Femur (tissue), 1 donor: ENCODE measurements at regions not wholly inside any gene's neighbourhood (a gene's known extent, or its start where the extent isn't known, plus 50 kb on each side); places are given as distances from the start of the nearest gene placed in this dataset.
"Not testable (repeated sequence)": the region's sequence is repeated elsewhere in the genome, so short reads cannot be mapped to it uniquely, and the experiment has no call there.

Experiments
- DNase-seq: peaks from one replicate; pipeline ENCODE4 v3.0.0-alpha.2; 2017

DNA sequence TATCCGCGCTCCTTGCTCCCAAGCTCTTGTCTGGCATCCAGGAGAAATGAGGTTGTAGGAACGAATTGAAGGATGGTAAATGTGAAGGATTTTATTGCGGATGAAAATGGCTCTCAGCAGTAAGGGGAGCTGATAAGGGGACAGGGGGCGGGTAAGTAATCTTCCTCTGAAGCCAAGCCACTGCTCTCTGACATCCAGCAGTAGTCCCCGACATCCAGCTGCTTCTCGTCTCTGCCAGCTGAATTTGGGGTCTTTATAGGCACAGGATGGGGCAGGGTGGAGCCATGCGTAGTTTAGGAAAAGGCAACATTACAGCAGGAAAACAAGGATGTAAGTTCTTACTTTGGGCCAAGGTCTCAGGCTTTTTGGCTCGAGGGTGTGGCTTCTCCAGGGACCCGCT, 1370.1 kb upstream of the RAG2 start:
- no peak for DNase-seq

DNA sequence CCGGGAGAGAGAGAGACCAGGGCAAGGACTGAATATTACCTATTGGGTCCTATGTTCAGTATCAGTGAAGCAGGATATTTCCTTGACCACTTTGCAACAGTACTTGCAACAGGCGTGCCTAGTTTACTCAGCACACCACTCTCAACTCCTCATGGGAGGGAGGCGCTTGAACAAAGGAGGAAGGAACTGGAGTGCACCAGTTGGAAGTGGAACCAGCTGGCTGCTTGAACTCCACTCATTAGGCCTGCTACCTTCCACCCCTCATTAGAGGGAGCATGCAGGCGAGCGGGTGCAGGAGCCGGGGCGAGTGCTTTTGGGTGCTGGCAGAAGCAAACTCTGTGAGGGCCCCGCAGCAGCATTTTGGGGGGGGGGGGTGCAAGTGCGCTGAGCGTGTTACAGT, 1369.6 kb upstream of the RAG2 start:
- no peak for DNase-seq

DNA sequence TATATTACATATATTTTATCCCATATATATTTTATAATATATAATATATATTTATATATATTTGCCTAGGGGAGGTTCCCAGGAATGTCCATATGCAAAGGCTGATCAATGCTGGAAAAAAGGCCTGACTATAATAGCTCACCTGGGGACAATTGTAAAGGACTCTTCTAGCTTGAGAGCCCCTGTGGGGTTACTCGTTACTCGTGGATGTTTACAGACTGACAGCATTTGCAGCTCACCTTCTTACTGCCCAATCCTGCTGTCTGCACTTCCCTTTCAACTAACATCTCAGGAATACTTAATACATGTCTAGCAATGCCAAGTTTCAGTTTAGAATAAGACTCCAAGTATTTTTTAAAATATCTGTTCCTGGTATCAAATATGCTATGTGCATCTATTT, 1365.4 kb upstream of the RAG2 start:
- no peak for DNase-seq

DNA sequence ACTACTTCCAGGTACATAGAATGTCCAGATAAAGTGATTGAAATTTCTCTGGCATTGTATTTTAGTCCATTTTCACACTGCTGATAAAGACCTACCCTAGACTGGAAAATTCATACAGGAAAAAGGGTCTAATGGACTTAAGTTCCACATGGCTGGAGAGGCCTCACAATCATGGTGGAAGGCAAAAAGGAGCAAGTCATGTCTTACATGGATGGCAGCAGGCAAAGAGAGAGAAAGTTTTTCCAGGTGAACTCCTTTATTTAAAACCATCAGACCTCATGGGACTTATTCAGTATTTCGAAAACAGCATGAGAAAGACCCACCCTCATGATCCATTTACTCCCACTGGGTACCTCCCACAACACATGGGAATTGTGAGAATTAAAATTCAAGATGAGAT, 1359.7 kb upstream of the RAG2 start:
- no peak for DNase-seq

DNA sequence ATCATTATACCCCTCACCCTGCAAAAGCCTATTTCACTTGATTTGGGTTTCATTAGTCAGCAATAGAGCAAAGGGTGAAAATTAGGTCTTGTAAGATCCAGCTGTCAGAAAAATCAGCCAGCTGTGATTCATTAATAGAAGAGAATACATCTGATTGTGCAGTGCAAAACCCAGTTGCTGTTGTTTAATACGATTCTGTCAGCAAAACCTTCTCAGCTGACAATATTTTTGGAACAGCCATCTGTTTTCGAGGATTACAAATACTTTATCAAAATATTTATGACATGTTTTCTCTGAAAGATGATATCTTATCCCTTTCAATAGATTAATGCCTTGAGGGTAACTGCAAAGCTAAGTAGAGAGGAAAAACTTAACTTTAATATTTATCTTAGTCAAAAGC, 1354.0 kb upstream of the RAG2 start:
- no peak for DNase-seq

DNA sequence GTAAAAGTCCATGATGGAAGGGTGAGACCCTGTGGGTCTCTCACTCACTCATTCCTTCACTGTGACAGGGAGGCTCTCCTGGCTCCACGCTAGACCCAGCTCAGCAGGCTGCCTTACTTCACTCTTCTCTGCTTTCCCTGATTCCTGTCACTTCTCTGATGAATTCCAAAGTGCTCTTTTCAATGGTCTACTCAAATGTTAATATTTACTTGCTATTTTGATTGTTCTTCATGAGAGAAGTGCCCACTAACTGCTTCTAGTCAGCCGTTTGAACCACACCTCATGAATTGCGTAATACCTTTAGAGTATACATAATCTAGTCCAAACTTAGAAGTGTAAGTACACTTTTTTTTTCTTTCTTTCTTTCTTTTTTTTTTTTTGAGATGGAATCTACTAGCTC, 1350.2 kb upstream of the RAG2 start:
- DNase-seq = no peak

DNA sequence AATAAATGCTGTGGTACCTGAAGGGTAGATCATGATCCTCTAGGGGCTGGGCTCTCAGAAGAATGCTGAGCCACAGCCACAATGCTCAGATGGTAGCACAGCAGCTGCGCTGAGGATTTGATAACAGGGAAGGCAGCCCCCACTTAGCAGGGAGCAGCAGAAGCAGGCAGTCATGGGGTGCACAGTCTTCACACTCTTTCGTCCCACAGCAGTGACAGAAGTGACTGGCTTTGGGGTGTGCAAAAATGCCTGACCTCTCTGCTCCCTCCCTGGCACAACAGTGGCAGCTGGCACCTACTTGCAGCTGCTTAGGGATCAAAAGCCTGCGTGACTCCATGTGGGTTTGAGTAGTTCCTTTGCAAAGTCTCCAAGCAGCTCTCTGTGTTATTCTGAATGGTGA, 1349.8 kb upstream of the RAG2 start:
- peak; percentile 23 for DNase-seq

DNA sequence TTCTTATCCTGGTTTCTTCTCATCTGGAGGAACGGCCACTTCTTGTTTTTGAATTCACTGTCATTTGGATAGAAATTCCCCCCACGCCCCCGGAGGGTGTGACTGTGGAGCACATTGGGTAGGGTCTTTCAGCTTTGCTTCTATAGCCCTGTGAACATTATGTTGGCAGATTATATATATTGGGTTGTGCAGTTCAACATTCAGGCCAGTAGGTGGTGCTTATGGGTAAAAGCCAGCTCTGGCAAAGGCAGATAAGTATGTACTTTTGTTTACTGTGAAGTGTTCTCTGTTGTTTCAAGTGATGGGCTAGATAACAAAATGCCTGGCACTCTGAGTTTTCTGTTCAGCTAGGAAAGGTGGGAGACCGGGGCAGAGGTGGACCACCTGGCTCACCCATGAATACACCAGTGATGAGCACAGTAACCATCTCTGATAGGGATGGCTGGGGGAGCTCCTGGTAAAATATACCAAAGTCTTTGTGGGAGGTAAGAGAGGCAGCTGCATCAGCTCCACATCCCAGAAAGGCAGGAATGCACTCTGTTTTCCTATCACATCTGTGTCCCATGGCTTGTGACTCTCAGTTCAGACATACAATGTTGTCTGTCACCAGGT, 1348.2 kb upstream of the RAG2 start:
- no peak for DNase-seq

DNA sequence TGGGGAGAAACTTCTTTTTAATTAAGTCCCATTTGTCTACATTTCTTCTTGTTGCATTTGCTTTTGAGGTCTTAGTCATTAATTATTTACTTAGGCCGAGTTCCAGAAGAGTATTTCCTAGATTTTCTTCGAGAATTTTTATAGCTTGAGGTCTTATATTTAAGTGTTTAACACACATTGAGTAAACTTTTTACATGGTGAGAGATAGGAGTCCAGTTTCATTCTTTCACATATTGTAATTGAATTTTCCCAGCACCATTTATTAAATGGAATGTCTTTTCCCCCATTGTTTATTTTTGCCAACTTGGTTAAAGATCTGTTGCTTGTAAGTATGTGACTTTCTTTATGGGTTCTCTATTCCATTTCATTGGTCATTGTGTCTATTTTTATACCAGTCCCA, 1344.0 kb upstream of the RAG2 start:
- no peak for DNase-seq

DNA sequence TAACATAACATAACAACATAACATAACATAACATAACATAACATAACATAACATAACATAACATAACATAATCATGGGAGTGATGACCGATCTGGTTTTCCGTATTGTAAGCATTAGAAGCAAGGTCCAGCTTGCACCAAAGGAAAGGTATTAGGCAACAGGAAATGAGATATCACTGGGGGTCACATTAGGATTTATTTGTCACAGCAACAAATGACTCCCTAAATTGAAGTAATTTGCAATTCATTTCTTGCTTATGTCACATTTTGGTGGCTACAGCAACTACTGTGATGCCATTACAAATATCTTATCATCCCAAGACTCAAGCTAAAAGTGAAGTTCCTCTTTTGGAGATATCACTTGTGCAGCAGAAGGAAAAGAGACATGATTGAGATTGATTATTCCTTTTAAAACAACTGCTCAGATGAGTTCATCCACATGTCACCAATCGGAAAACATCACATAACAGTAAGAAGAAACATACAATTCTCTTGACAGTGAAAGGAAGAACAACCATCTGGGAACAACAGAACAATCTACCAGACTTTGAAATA, 1331.1 kb upstream of the RAG2 start:
- no peak for DNase-seq

DNA sequence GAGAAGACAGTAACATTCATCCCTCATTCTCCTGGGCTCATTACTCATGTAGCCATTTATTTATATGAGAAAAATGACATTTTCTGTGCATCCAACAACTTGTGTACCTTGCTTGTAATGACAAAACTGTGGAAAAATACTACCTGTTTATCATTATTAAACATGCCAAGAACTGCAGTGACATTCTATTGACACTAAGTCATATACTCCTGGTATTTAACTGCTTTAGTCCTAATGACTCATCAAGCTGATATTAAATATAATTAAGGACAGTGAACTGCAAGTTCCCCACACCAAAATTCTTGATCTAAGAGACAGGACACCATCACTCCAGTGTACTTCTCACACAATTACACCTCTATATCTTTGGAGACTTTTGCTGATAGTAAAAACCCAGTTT, 1328.7 kb upstream of the RAG2 start:
- DNase-seq = no peak

DNA sequence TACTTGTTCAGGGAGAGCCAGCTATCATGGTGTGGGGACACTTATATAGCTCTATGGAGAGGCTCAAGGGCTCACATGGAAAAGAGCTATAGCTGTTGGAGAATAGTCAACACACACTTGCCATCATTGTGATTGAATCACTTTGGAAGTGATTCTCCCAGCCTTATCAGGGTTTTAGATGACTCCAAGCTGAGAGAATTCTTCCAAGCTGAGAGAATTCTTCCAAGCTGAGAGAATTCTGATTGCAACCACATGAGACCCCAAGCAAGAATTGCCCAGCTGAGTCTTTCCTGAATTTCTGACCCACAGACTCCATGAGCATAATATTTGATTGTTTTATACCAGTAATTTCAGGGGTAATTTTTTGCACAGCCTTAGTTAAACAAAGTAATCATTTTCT, 1318.3 kb upstream of the RAG2 start:
- DNase-seq = no peak

DNA sequence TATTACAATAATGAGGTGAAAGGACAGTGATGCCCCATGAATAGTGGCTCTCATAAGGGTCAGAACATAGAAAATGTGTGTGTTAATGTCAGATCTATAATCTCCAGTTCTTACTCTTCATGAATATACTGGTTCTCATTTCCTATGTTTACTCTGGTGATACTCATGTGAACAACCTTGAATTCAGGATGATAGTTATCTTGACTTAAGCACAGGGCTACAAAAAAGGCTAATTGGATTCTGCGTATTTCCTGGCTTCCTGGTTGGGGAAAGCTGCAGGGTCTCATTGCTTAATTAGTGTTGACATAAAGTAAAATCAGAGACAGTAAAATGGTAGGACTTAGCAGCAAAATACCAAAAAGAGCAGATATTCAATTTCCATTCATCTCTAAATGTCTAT, 1316.8 kb upstream of the RAG2 start:
- DNase-seq = no peak

DNA sequence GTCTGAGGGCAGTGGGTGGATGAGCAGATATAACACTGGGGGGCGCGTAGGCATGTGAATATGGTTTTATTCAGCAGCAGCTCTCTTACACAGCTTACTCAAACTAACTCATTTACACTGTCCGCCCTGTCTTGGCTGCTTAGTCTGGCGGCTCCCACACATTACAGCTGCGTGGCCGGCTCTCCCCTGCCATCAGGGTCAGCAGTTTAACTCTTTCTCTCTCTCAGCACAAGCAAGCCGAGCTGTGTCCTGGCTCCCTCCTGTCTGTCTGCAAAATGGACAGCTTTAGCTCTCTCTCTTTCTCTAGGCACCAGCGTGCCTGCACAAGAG, 1310.1 kb upstream of the RAG2 start:
- DNase-seq = no peak

DNA sequence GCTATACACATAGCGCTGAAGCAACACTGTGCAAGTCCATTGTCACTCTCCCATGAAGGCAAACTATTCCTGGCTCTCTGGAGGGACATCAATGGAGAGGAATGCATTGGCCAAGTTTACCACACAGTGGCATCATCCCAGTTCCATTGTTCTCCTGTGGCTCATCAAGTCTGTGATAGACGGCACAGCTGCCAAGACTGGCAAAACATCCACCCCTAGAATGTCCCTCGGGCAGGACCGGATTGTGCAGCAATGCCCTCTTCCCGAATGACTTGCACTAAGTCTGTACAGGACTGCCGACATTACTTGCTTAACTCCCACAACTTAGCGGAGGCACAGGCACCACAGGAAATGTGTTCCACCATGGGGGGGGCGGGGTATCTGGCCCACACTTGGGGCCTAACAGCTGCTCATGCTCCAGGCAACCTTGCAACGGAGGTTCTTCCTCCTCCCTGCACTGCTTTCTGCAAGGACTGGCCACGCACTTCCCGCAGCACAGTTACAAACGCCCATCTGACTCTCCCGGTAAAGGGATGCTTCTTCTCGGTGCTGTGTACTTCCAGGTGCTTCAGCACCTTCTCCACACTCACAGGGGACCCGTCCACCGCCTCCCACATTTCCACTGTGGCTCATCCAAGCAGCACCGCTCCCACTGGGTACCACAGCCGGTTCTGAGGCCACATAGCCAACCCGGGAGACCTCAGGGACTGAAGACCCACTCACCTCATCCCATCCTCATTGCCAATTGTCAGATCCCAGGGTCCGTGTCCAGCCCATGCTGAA, 1309.6 kb upstream of the RAG2 start:
- no peak for DNase-seq

DNA sequence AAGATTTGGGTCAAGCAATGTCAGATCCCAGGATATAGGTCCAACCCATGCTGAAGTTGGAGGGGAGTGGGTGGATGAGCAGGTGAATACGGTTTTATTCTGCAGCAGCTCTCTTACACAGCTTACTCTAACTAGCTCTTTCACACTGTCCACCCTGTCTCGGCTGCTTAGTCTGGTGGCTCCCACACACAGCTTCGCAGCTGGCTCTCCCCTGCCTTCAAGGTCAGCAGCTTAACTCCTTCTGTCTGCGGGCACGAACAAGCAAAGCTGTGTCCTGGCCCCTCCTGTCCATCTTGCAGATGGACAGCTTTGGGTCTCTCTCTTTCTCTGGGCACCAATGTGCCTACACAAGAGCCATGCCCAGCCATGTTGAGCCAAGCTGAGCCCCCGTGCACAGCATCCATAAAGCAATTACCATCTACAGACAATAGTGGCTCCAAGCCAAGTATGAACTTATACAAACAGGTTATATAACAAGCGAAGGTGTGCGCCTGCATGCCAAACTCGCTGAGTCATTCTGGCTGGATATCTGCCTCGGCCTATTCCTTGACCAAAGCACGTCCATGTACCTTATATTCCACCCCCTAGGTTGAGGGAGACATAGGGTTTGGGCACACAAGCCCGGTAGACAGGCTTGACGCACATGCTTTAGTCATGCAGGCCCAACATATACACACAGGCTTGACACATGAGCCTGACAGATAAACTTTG, 1307.8 kb upstream of the RAG2 start:
- DNase-seq = no peak

DNA sequence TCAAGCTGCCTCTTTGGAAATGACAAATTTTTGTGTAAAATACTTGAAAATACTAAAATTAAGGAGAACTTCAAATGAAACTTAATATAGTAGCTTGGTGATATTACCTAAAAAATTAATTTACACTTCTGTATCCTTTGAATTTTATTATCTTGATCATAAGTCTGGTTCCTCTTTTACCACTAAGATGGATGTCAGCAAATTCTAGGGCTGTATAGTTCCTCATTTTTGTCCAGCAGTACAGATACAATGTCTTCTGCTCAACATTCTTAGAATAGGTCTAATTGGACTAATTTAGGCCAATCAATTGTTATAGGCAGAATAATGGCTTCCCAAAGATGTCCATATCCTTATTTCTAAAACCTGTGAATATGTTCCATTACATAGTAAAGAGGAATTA, 1298.0 kb upstream of the RAG2 start:
- no peak for DNase-seq

DNA sequence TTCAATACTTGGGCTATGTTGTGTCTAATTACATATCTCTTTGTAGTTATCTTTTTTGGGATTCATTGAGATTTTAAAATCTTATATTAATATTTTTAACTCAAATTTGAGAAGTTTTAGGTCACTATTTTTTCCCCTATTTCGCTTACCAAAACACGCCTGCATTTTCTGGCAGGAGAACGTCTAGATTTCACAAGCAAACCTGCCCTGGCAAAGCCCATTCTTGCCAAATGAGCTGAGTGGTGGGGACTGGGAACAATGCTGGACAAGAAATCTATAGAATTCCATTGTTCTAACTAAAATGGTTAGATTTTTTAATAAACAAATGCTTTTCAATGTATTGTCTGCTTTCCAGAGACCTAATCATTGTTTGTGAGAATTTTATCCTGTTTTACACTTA, 1283.7 kb upstream of the RAG2 start:
- no peak for DNase-seq

DNA sequence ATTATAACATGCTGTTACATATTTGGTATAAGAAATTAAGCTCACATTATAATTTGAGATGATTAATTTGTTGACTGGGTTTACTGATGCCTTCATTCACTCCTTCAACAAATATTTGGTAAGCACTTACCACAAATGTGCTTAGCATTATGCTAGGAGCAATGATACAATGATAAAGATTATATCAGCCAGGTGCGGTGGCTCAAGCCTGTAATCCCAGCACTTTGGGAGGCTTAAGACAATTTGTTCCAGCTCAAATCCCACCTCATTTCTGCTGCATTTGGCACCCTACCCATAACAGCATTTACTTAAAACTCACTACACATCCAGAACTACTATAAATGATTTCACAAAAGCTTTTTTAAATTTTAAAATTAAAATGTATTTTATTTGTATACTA, 1263.6 kb upstream of the RAG2 start:
- no peak for DNase-seq

DNA sequence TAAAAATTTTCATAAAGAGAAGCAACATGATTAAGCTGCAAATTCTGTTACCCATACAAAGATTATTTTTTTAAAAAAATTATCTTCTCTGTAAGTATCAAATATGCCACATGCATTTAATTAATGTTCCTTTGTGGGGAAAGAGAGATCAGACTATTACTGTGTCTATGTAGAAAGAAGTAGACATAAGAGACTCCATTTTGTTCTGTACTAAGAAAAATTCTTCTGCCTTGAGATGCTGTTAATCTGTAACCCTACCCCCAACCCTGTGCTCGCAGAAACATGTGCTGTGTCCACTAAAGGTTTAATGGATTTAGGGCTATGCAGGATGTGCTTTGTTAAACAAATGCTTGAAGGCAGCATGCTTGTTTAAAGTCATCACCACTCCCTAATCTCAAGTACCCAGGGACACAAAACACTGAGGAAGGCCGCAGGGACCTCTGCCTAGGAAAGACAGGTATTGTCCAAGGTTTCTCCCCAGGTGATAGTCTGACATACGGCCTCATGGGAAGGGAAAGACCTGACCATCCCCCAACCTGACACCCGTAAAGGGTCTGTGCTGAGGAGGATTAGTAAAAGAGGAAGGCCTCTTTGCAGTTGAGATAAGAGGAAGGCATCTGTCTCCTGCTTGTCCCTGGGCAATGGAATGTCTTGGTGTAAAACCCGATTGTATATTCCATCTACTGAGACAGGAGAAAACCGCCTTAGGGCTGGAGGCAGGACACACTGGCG, 1260.9 kb upstream of the RAG2 start:
- DNase-seq = not testable (repeated sequence)

DNA sequence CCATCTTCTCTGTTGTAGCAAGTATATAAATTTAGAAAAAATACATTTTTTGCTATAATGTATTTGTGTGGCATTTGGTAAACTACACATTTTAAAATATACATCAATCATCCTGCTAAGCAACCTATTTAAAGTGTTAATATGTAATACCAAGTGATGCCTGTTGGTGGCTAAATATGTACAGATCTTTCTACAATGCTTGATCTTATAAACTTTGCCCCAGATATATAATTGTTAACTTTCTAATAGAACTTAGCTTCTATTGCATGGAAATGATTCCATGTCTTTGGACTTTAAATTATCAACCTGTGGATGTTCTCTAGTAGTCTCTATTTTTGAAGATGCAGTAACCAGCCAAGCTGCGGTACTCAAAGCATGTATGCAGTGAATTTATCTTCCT, 1260.4 kb upstream of the RAG2 start:
- no peak for DNase-seq

DNA sequence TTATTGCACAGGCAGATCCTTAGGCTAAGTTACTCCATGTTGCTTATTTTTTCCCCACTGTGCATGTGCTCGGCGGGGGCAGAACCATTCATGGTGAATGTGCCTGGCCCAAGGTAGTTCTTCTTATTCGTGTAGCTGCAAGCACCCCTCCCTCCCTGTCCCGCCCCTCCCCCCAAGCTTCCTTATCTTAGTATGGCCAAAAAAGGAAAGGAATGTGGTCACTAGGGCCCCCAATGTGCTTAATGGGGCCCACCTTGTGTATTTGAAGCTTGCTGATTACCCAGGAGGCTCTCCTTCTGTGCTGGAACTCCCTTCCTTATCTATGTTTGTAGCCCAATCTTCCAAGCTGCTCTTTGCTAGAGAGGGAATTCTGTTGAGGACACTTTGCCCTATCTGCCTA, 1259.7 kb upstream of the RAG2 start:
- DNase-seq = no peak

DNA sequence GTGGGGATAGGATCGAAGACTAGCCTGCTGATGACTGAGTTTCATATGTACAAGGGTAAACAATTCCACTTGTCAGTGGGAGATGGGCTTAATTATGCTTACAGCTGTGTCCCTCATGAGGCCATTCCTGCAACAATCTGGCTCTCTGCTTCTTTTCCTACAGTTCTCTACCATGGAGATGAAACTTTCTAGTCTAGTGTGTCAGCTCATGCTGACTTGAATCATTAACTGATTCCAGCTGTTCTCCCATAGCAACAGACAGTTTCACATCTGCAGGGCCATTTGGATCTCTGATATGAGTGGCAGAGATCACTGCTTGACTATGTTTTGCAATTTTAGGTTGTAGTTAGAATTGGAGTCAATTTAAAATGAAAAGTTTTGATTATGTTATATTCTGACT, 1251.7 kb upstream of the RAG2 start:
- DNase-seq = peak; percentile 14

DNA sequence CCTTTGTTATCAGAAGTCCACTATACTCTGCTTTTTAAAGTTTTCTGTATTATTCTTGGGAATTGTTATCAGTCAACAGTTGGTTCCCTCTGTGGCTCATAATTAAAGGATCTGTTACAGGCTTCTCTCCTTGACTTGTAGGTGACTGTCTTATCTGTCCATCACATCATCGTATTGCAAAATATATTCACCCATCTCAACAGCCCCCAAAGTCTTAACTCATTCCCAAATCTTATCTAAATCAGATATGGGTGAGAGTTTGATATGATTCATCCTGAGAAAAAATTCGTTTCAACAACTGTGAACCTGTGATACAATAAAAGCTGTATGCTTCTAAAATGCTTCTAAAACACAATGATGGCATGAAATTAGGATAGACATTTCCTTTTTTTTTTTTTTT, 1245.6 kb upstream of the RAG2 start:
- no peak for DNase-seq
